ENCODE measurements at regions not wholly inside any gene's neighbourhood (a gene's known extent, or its start where the extent isn't known, plus 50 kb on each side); places are given as distances from the start of the nearest gene placed in this dataset.

- H3K9me3 Mint-ChIP-seq = no peaks in the 10 kb centered on the region
- no peak overlapping the region for H3K4me3 Mint-ChIP-seq
- H3K4me1 Mint-ChIP-seq (ENCODE audit: low read depth) = no peaks in the 10 kb centered on the region
- no peaks in the 10 kb centered on the region for H3K36me3 Mint-ChIP-seq (ENCODE audit: low read depth)
- no peak overlapping the region for H3K27ac Mint-ChIP-seq
- no peaks in the 10 kb centered on the region for H3K27me3 Mint-ChIP-seq
- CTCF ChIA-PET = no interaction called here
- no peak for TF ChIP-seq CTCF (IDR thresholded peaks at IDR 0.05)
- POLR2A ChIA-PET = no interaction called here
- ATAC-seq = no peak
- intact Hi-C loops (cut with micrococcal nuclease) = no loop called here
- DNase-seq = no peak
Observed at GRCh38 chr7:79781716-79782115, 328.2 kb upstream of the MAGI2 start.

GRCh38 chr7:79778786-79779770, 325.6 kb upstream of the MAGI2 start:
- Mint-ChIP-seq H3K36me3 (ENCODE audit: low read depth) (no peaks in the 10 kb centered on the region), H3K27ac (no peak overlapping the region), H3K27me3 (no peaks in the 10 kb centered on the region), H3K9me3 (no peaks in the 10 kb centered on the region), H3K4me1 (ENCODE audit: low read depth) (no peaks in the 10 kb centered on the region), H3K4me3 (no peak overlapping the region)
- intact Hi-C loops (cut with micrococcal nuclease) = no loop called here
- ChIA-PET POLR2A (interaction anchor here (0.8 kb wide), 1 partner anchor 137 kb away, joined by 3 read pairs; no protein-coding TSS in a partner anchor), CTCF (interaction anchor here (0.7 kb wide), 1 partner anchor 93 kb away, joined by 3 read pairs; no protein-coding TSS in a partner anchor)
- no peak for DNase-seq
- ATAC-seq = no peak
- TF ChIP-seq CTCF (IDR thresholded peaks at IDR 0.05) = no peak

- intact Hi-C loops (cut with micrococcal nuclease) = no loop called here
- no peak for ATAC-seq
- Mint-ChIP-seq H3K4me3 (no peak overlapping the region), H3K27ac (no peak overlapping the region), H3K27me3 (no peaks in the 10 kb centered on the region), H3K36me3 (ENCODE audit: low read depth) (no peaks in the 10 kb centered on the region), H3K4me1 (ENCODE audit: low read depth) (no peaks in the 10 kb centered on the region), H3K9me3 (no peaks in the 10 kb centered on the region)
- ChIA-PET POLR2A (no interaction called here), CTCF (no interaction called here)
- TF ChIP-seq CTCF (IDR thresholded peaks at IDR 0.05) = no peak
- DNase-seq = no peak
Observed at GRCh38 chr7:79775911-79776310, 322.4 kb upstream of the MAGI2 start.

- H3K4me1 Mint-ChIP-seq (ENCODE audit: low read depth) = no peaks in the 10 kb centered on the region
- ATAC-seq (no peak), DNase-seq (no peak)
- no peak overlapping the region for H3K27ac Mint-ChIP-seq
- no peaks in the 10 kb centered on the region for H3K36me3 Mint-ChIP-seq (ENCODE audit: low read depth)
- no peaks in the 10 kb centered on the region for H3K27me3 Mint-ChIP-seq
- intact Hi-C loops (cut with micrococcal nuclease) = no loop called here
- no peak overlapping the region for H3K4me3 Mint-ChIP-seq
- no peak for TF ChIP-seq CTCF (IDR thresholded peaks at IDR 0.05)
- POLR2A ChIA-PET = no interaction called here
- CTCF ChIA-PET = no interaction called here
- H3K9me3 Mint-ChIP-seq = no peaks in the 10 kb centered on the region
Observed at GRCh38 chr7:79774150-79774549, 320.7 kb upstream of the MAGI2 start.

GRCh38 chr7:79770970-79771369, 317.5 kb upstream of the MAGI2 start:
- ChIA-PET CTCF (no interaction called here), POLR2A (no interaction called here)
- no peaks in the 10 kb centered on the region for H3K27me3 Mint-ChIP-seq
- no peak overlapping the region for H3K27ac Mint-ChIP-seq
- DNase-seq (no peak), ATAC-seq (no peak)
- no peaks in the 10 kb centered on the region for H3K9me3 Mint-ChIP-seq
- no peak overlapping the region for H3K4me3 Mint-ChIP-seq
- TF ChIP-seq CTCF (IDR thresholded peaks at IDR 0.05) = no peak
- no peaks in the 10 kb centered on the region for H3K36me3 Mint-ChIP-seq (ENCODE audit: low read depth)
- H3K4me1 Mint-ChIP-seq (ENCODE audit: low read depth) = no peaks in the 10 kb centered on the region
- intact Hi-C loops (cut with micrococcal nuclease) = no loop called here
